ENCODE measurements at regions not wholly inside any gene's neighbourhood (a gene's known extent, or its start where the extent isn't known, plus 50 kb on each side); places are given as distances from the start of the nearest gene placed in this dataset.

DNA sequence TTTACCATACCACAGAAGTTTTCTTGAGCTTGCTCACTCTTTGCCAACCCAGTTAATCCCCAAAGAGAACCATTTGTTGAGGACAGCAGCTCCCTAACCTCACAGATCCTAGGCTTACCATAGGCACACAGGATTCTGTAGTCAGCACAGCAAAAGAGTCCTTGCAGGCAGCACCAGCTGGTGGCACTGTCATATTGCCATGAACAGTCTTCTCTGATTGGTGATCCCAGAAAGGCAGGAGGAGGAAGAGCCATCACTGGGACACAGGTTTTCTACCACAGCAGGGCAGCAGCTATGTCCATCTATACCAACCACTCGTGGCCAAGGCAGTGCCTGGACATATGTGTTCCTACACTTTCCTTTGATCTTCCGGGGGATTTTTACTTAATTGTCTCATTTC is 297.1 kb upstream of the CD180 start:
- DNase-seq: peak; percentile 63
- Histone ChIP-seq H2BK20ac (ENCODE audit: low read depth, low read length, poor library complexity, severe bottlenecking) (no peak overlapping the region), H3K4me1 (ENCODE audit: insufficient read depth, low read length) (no peaks in the 10 kb centered on the region), H2BK5ac (ENCODE audit: insufficient read length, low read length) (no peak overlapping the region), H3K56ac (ENCODE audit: insufficient read length, low read depth, low read length) (no peak overlapping the region), H3K79me2 (ENCODE audit: insufficient read depth, low read length) (no peaks in the 10 kb centered on the region), H4K91ac (ENCODE audit: insufficient read length, low read depth, low read length) (no peak overlapping the region), H2BK120ac (ENCODE audit: low read depth, low read length, poor library complexity, severe bottlenecking) (no peak overlapping the region), H2BK15ac (ENCODE audit: low read depth, low read length) (no peak overlapping the region), H3K9me3 (ENCODE audit: control insufficient read depth, low read depth, low read length) (no peaks in the 10 kb centered on the region), H3K4me2 (ENCODE audit: insufficient read depth, insufficient read length, low read length) (no peak overlapping the region), H3K27ac (ENCODE audit: insufficient read length, low read depth, low read length) (no peak overlapping the region), H3K23ac (ENCODE audit: insufficient read length, low read depth, low read length) (no peak overlapping the region), H4K5ac (ENCODE audit: insufficient read length, low read depth, low read length) (no peak overlapping the region), H3K27me3 (ENCODE audit: insufficient read depth, low read length) (no peaks in the 10 kb centered on the region), H3K79me1 (ENCODE audit: insufficient read depth, low read depth, low read length, poor library complexity, severe bottlenecking) (no peaks in the 10 kb centered on the region), H3K14ac (ENCODE audit: insufficient read depth, low read length) (no peak overlapping the region), H4K8ac (replicated peaks; ENCODE audit: insufficient read length, low read depth, low read length) (no peak overlapping the region), H3K23me2 (ENCODE audit: insufficient read length, low read depth, low read length, poor library complexity, severe bottlenecking) (no peaks in the 10 kb centered on the region), H2BK12ac (ENCODE audit: insufficient read length, low read depth, low read length) (no peak overlapping the region), H4K20me1 (ENCODE audit: control insufficient read depth, insufficient read depth, insufficient read length) (no peaks in the 10 kb centered on the region), H3T11ph (ENCODE audit: low read length) (no peak overlapping the region), H2AFZ (ENCODE audit: low read length) (no peak overlapping the region), H2AK5ac (ENCODE audit: insufficient read length, low read length) (no peak overlapping the region), H3K9ac (ENCODE audit: extremely low read depth, insufficient read length, low read length) (no peak overlapping the region), H3K18ac (ENCODE audit: insufficient read length, low read depth, low read length) (no peak overlapping the region), H3K4ac (ENCODE audit: low read depth, low read length) (no peak overlapping the region)
- TF ChIP-seq, protein P1, sequence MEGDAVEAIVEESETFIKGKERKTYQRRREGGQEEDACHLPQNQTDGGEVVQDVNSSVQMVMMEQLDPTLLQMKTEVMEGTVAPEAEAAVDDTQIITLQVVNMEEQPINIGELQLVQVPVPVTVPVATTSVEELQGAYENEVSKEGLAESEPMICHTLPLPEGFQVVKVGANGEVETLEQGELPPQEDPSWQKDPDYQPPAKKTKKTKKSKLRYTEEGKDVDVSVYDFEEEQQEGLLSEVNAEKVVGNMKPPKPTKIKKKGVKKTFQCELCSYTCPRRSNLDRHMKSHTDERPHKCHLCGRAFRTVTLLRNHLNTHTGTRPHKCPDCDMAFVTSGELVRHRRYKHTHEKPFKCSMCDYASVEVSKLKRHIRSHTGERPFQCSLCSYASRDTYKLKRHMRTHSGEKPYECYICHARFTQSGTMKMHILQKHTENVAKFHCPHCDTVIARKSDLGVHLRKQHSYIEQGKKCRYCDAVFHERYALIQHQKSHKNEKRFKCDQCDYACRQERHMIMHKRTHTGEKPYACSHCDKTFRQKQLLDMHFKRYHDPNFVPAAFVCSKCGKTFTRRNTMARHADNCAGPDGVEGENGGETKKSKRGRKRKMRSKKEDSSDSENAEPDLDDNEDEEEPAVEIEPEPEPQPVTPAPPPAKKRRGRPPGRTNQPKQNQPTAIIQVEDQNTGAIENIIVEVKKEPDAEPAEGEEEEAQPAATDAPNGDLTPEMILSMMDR (conservative IDR thresholded peaks at IDR 0.05): peak; percentile 49; the same call in 1 of the 3 replicates
- no peaks in the 10 kb centered on the region for H3K9me3 Mint-ChIP-seq
- peaks cover 4 to 5% of the 10 kb centered on the region in 2 experiments for H3K4me1 Mint-ChIP-seq
- H3K4me3 Mint-ChIP-seq: no peak overlapping the region
- no peaks in the 10 kb centered on the region for H3K36me3 Mint-ChIP-seq (ENCODE audit: insufficient read depth in 1 of 3, low read depth in 3 of 3)
- H3K27ac Mint-ChIP-seq: no peak overlapping the region
- H3K27me3 Mint-ChIP-seq (ENCODE audit: low read depth): no peaks in the 10 kb centered on the region
- WGBS (ENCODE audit: extremely low coverage, insufficient read length, low lambda C conversion rate): no CpG with 5 or more reads among the region's 2 CpGs
